ENCODE measurements at regions not wholly inside any gene's neighbourhood (a gene's known extent, or its start where the extent isn't known, plus 50 kb on each side); places are given as distances from the start of the nearest gene placed in this dataset.
A peak's percentile ranks its signal among the peaks of the same experiment; 100 is the strongest.

DNA sequence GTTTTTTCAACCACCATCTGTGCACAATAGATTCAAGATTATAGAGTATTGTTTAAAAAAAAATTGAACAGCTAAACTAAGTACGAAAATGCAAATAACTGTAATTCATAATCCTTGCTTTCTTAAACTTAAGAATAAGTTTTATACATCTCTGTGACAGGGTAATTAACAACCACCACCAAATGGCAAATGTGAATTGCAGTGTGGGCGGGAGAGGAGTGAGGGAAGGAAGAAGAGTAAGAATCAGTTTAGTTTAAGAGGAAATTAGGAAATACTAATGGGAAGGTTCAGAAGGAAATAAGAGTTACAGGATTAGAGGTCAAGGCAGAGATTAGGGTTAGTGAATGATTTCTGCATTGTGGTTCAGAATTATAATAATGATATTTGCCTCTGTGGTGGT, 430.9 kb downstream of the SPRY1 start:
- Histone ChIP-seq H3K36me3 (no peaks in the 10 kb centered on the region), H3K27ac (peak overlapping the region in 6 of 10 donors; percentile 35 to 77 (median 65)), H3K4me3 (no peak overlapping the region), H3K9me3 (no peaks in the 10 kb centered on the region), H3K27me3 (no peaks in the 10 kb centered on the region), H3K4me1 (peaks cover 5 to 46% (median 39%) of the 10 kb centered on the region in 9 donors)
- no peak for TF ChIP-seq CTCF (IDR thresholded peaks at IDR 0.05)
- ATAC-seq (no peak), DNase-seq (no peak)
- WGBS, 2 donors: 91 to 97% methylated on average over 2 of the region's 2 CpGs
- intact Hi-C loops (cut with DNase I): loop anchor here in 2 of 10 donors (5.0 to 10.0 kb wide), 3 partner anchors 40 to 433 kb away; partner anchors contain the start of gene SPRY1 (in 1 of the 2)

DNA sequence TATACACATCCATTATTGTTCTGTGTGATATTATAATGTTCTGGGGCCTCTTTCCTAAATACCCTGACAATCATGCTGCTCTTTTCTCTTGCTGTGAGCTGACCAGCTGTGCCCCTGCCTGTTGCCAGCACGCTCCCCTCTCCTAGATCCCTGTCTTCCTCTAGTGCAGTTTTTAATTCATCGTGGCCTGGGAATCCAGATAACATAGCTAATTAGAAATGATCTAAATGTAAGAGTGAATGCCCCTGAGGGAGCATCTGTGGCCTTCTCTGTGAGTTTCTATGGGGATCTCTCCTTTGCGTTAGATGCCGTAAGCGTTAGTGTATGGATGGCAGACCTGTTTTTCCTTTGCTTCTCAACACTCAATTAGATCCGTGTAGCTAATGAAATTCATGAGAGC, 434.3 kb downstream of the SPRY1 start:
- Histone ChIP-seq H3K27me3 (no peaks in the 10 kb centered on the region), H3K27ac (peak overlapping the region in 9 of 10 donors; percentile 58 to 94 (median 89)), H3K4me1 (peaks cover 8 to 58% (median 44%) of the 10 kb centered on the region in 9 donors), H3K4me3 (no peak overlapping the region), H3K9me3 (peaks cover 0 to 7% (median 0%) of the 10 kb centered on the region in 11 donors), H3K36me3 (no peaks in the 10 kb centered on the region)
- ATAC-seq (no peak), DNase-seq (no peak)
- intact Hi-C loops (cut with DNase I): loop anchor here in 2 of 10 donors (5.0 kb wide), 2 partner anchors 44 to 434 kb away; partner anchors contain the start of gene SPRY1 (in 1 of the 2)
- no peak for TF ChIP-seq CTCF (IDR thresholded peaks at IDR 0.05)
- WGBS, 2 donors: 67 to 68% methylated on average over 6 of the region's 6 CpGs

- peak in 1 of 2 donors; percentile 84 for DNase-seq
- no peak overlapping the region for H3K4me3 ChIP-seq
These were observed 435.8 kb downstream of the SPRY1 start for GRCh38 chr4:123832173-123833026.

More at GRCh38 chr4:123832173-123833026, 435.8 kb downstream of the SPRY1 start:
- Histone ChIP-seq H3K4me1 (peaks cover 8 to 62% (median 38%) of the 10 kb centered on the region in 9 donors), H3K36me3 (no peaks in the 10 kb centered on the region), H3K27ac (peak overlapping the region; percentile 71 to 94 (median 90)), H3K9me3 (peaks cover 0 to 7% (median 0%) of the 10 kb centered on the region in 11 donors), H3K27me3 (no peaks in the 10 kb centered on the region)
- TF ChIP-seq CTCF (IDR thresholded peaks at IDR 0.05): no peak
- peak; percentile 88 to 96 (median 93) for ATAC-seq
- WGBS, 2 donors: 21 to 26% methylated on average over 7 of the region's 7 CpGs
- intact Hi-C loops (cut with DNase I): loop anchor here in 2 of 10 donors (5.0 kb wide), 2 partner anchors 45 to 435 kb away; partner anchors contain the start of gene SPRY1 (in 1 of the 2)
